Effector memory CD8-positive, alpha-beta T cell (primary cell): ENCODE measurements at regions not wholly inside any gene's neighbourhood (a gene's known extent, or its start where the extent isn't known, plus 50 kb on each side); places are given as distances from the start of the nearest gene placed in this dataset.

Experiments
- ATAC-seq: fragments of 150-1000 bp; cut with Tn5 transposase; replicated peaks from 2 replicates; pipeline ENCODE4 v1.10.0; 2021; ENCODE audit warnings: mild to moderate bottlenecking, moderate library complexity
- DNase-seq, 3 experiments: peaks; one replicate each; pipeline ENCODE4 v3.0.0; 2021
- H3K27ac Mint-ChIP-seq, 2 donors: one replicate each; pipeline ENCODE4 v1.8.0; 2022; ENCODE audit warnings: mild to moderate bottlenecking in 2 of 2, mixed read lengths in 2 of 2, moderate library complexity in 2 of 2
- H3K27me3 Mint-ChIP-seq, 2 donors: one replicate each; pipeline ENCODE4 v1.8.0; 2022; ENCODE audit warnings: mixed read lengths in 2 of 2
- H3K36me3 Mint-ChIP-seq: one replicate; pipeline ENCODE4 v1.8.0; 2022; ENCODE audit warnings: mild to moderate bottlenecking, moderate library complexity, mixed read lengths; ENCODE audit not compliant: insufficient read depth
- H3K4me1 Mint-ChIP-seq, 2 donors: one replicate each; pipeline ENCODE4 v1.8.0; 2022; ENCODE audit warnings: low read depth in 2 of 2, mixed read lengths in 2 of 2
- H3K4me3 Mint-ChIP-seq, 2 donors: one replicate each; pipeline ENCODE4 v1.8.0; 2022; ENCODE audit warnings: mild to moderate bottlenecking in 2 of 2, mixed read lengths in 2 of 2, moderate library complexity in 2 of 2
- H3K9me3 Mint-ChIP-seq, 2 donors: one replicate each; pipeline ENCODE4 v1.8.0; 2022; ENCODE audit warnings: mixed read lengths in 2 of 2

DNA sequence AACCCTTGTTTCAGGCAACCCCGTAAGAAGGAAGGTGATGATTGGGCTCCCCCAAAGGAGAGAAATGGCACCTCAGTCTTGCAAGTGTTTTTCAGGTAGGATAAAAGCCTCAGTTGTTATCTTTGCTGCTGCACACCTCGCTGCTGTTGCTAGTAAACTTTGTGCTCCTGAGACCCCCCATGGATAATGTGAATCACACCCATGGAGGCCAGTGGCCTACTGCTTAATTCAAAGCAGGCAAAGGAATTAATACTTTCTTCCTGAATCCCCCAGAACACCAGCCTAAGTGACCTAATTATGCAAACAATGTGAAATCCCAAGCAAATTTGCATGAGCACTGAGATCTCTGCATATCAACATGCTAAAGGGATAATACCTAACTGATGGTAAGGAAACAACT is 337.5 kb downstream of the GRIA2 start:
- H3K36me3 Mint-ChIP-seq: no peaks in the 10 kb centered on the region
- ATAC-seq: no peak
- H3K27me3 Mint-ChIP-seq: no peaks in the 10 kb centered on the region
- H3K4me1 Mint-ChIP-seq: no peaks in the 10 kb centered on the region
- no peak for DNase-seq
- H3K27ac Mint-ChIP-seq: no peak overlapping the region
- H3K9me3 Mint-ChIP-seq: peaks cover 9 to 27% of the 10 kb centered on the region in 2 donors
- no peak overlapping the region for H3K4me3 Mint-ChIP-seq

DNA sequence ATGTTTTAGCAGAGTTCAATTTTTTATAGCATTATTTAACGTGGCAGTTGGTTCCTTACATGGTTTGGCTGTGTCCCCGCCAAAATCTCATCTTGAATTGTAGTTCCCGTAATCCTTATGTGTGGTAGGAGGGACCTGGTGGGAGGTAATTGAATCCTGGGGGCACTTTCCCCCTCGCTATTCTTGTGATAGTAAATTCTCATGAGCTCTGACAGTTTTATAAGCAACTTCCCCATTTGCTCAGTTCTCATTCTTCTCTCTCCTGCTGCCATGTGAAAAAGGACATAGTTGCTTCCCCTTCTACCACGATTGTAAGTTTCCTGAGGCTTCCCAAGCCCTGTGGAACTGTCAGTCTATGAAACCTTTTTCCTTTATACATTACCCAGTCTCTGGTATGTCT is 329.5 kb downstream of the GRIA2 start:
- no peaks in the 10 kb centered on the region for H3K36me3 Mint-ChIP-seq
- DNase-seq (no peak), ATAC-seq (no peak)
- no peaks in the 10 kb centered on the region for H3K27me3 Mint-ChIP-seq
- peaks cover 8 to 15% of the 10 kb centered on the region in 2 donors for H3K9me3 Mint-ChIP-seq
- H3K4me3 Mint-ChIP-seq: no peak overlapping the region
- no peaks in the 10 kb centered on the region for H3K4me1 Mint-ChIP-seq
- H3K27ac Mint-ChIP-seq: no peak overlapping the region

DNA sequence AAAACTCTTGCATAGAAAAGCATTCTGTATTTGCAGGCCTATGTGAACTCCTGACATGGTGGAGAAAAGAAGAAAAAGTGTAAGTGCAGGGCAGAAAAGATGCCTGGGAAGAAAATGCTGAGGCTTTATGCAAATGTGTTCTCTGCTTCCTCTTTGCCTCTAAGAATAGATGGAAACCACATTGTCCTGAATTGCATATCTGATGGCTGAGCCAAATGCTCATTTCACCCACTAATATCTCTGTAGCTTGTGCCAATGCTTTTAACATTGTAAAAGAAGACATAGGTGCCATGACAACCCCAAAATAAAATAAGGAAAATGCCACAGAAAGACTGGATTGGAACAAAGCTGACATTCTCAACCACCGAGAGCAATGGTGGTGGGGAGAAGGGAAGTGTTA is 307.4 kb downstream of the GRIA2 start:
- Mint-ChIP-seq H3K27me3 (no peaks in the 10 kb centered on the region), H3K4me1 (peaks cover 0 to 1% of the 10 kb centered on the region in 2 donors), H3K27ac (no peak overlapping the region), H3K9me3 (peaks cover 8 to 19% of the 10 kb centered on the region in 2 donors), H3K4me3 (no peak overlapping the region), H3K36me3 (no peaks in the 10 kb centered on the region)
- DNase-seq (no peak), ATAC-seq (no peak)

DNA sequence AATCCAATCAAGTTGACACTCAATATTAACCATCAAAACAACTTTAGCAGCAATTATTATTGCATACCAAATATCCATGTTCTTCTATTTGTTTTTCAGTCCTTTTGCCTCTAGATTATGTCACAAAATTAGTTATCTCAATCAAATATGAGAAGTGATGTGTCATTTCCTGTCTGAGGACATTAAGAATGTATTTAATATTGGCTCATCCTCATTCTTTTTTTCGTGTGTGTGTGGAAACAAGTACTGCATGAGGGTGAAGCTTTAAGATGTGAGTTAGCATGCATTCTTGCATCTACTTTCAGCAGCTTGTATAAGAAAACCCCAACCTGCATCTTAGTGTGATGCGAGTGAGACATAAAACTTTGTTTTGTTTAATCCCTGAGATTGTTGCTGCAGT is 301.4 kb downstream of the GRIA2 start:
- no peaks in the 10 kb centered on the region for H3K36me3 Mint-ChIP-seq
- no peak overlapping the region for H3K4me3 Mint-ChIP-seq
- H3K27me3 Mint-ChIP-seq: no peaks in the 10 kb centered on the region
- no peak for ATAC-seq
- H3K9me3 Mint-ChIP-seq: peaks cover 0 to 4% of the 10 kb centered on the region in 2 donors
- DNase-seq: no peak
- no peak overlapping the region for H3K27ac Mint-ChIP-seq
- H3K4me1 Mint-ChIP-seq: peaks cover 0 to 1% of the 10 kb centered on the region in 2 donors

DNA sequence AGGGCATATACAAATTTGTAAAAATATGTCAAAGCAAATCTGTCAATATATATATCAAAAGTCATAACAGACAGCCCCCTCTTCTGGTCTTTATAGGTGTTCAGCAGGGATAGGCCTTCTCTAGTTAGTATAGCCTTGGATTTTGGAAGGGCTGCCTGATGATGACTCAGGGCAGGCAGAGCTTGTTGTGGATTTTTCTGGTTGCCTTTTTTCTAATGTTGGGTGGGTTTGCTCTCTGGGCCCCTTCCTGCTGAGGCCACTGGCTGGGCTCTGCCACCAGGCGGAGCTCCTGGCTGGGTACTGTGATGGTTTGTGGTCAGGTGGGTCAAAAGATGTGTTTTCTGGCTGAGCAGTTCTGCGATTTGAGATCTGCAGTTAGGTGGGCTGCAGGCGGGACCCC is 294.2 kb downstream of the GRIA2 start:
- H3K27ac Mint-ChIP-seq: no peak overlapping the region

DNA sequence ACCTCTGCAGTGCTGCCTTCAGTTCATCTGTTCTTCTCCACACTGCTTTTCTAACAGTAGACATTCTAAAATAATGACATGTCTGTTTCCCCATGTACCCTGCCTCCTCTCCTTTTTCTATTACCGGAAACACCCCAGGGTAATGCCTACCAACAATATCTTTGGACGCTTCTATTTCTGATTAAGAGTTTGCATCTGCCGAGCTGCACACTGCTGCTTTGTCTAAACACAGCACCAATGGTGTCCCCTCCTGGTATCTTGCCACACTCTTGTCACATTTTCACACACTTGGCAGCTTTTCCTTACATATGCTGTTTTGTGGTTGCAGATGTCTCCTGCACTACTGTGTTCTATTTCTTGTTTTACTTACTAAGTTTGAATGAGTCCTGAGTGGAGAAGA is 288.8 kb downstream of the GRIA2 start:
- Mint-ChIP-seq H3K36me3 (no peaks in the 10 kb centered on the region), H3K9me3 (peaks cover 5 to 9% of the 10 kb centered on the region in 2 donors), H3K4me3 (no peak overlapping the region), H3K27ac (no peak overlapping the region), H3K4me1 (no peaks in the 10 kb centered on the region), H3K27me3 (no peaks in the 10 kb centered on the region)
- ATAC-seq: no peak
- no peak for DNase-seq

More for the DNA sequence above, 294.2 kb downstream of the GRIA2 start:
- Mint-ChIP-seq H3K9me3 (peaks cover 0 to 3% of the 10 kb centered on the region in 2 donors), H3K4me1 (no peaks in the 10 kb centered on the region), H3K36me3 (no peaks in the 10 kb centered on the region), H3K4me3 (no peak overlapping the region), H3K27me3 (no peaks in the 10 kb centered on the region)
- DNase-seq: no peak
- no peak for ATAC-seq

DNA sequence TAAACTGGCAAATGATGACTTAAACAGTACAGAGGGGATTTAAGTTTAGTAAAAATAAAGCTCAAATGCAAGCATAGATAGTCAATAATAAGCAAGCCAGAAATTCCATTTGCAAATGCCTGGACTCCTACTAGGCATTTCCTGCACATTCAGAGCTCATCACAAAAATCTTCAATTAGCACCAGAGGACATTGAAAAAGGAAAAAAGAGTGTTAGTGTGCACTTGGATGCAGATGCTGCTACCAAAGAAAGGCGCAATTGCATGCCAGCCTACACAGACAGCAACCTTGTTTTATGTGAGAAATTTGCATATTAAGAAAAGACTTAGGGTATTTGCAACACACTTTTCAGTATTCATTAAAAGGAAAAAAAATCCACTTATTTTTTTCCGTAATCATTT is 282.1 kb downstream of the GRIA2 start:
- DNase-seq: no peak
- Mint-ChIP-seq H3K9me3 (peaks cover 9 to 13% of the 10 kb centered on the region in 2 donors), H3K27ac (no peak overlapping the region), H3K36me3 (no peaks in the 10 kb centered on the region), H3K4me3 (no peak overlapping the region), H3K27me3 (no peaks in the 10 kb centered on the region), H3K4me1 (no peaks in the 10 kb centered on the region)
- ATAC-seq: no peak

DNA sequence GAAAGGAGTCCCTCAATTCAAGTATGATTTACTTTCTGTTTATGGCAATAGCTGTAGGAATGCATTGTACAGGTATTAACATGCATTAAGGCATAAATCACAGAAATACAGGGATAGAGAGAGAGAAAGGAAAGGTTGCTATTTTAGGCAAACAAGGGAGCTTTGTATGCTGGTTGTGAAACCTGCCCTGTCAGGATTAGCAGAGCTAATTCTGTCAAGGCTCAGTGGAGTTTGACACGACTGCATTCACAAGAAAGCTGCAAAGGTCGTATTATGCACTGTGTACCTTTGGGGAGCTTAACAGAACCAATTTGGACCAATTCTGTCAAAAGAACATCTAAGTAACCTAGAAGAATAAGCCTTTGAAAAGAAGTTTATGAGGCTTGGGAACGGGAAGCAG is 239.3 kb downstream of the GRIA2 start:
- ATAC-seq: no peak
- no peaks in the 10 kb centered on the region for H3K4me1 Mint-ChIP-seq
- H3K36me3 Mint-ChIP-seq: no peaks in the 10 kb centered on the region
- no peak overlapping the region for H3K4me3 Mint-ChIP-seq
- DNase-seq: no peak
- H3K27me3 Mint-ChIP-seq: no peaks in the 10 kb centered on the region
- peaks cover 0 to 8% of the 10 kb centered on the region in 2 donors for H3K9me3 Mint-ChIP-seq
- no peak overlapping the region for H3K27ac Mint-ChIP-seq

DNA sequence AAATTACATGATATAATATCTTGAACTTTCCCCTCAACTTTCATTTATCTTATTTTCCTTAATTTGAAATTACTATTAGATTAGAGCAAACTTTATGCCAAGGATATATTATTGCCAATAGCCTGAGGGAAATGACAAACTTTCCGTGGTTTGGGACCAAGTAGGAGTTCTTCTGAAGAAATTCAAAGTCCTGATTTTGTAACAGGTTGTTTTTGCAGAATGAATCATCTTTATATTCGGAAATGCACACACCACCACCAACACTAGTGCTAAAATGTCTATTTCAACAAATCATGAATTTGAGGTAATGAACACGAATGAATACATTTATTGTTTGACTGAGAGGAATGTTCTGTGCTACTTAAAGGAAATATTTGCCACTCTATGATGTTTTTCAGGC is 226.7 kb downstream of the GRIA2 start:
- Mint-ChIP-seq H3K27ac (no peak overlapping the region), H3K4me1 (no peaks in the 10 kb centered on the region), H3K36me3 (no peaks in the 10 kb centered on the region), H3K4me3 (no peak overlapping the region), H3K9me3 (peaks cover 5 to 13% of the 10 kb centered on the region in 2 donors), H3K27me3 (no peaks in the 10 kb centered on the region)
- ATAC-seq: no peak
- DNase-seq: no peak

DNA sequence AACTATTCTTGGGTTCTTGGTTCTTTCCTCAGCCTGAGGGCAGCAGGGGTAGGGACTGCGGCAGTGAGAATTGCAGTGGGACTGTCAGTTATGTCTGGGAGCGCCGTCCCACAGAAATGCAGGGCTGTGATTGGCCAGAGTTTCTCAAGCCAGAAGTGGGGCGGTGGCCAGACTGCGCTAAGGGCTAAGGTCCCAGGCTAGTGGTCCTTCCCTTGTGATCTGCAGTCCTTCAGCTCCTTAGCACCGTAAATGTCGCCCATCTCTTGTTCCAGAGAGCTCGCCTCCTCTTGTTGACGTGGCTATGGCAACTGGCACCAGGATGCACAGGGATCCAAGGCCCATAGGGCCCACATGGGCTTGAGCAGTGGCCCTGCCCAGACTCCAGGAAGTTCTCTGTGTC is 223.5 kb downstream of the GRIA2 start:
- Mint-ChIP-seq H3K9me3 (peaks cover 8 to 13% of the 10 kb centered on the region in 2 donors), H3K27me3 (no peaks in the 10 kb centered on the region), H3K4me3 (no peak overlapping the region), H3K36me3 (no peaks in the 10 kb centered on the region), H3K4me1 (no peaks in the 10 kb centered on the region), H3K27ac (no peak overlapping the region)
- DNase-seq (no peak), ATAC-seq (no peak)

DNA sequence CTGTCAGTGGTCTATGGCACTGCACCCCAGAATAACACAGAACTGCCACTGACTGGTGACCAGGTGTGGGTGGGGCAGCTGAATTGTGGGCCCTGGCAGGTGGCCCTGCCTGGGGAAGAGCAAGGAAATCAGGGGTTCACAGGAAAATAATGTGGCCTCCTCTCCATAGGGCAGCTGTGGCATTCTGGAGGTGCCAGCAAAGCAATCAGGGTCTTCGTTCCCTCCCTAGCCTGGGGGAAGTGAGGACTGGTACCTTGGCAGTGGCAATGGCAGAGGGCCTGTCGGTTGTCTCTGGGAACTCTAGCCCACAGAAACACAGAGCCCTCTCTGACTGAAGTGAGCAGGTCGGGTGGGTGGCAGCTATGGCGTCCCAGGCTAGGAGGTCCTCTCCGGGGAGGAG is 223.0 kb downstream of the GRIA2 start:
- ATAC-seq (no peak), DNase-seq (no peak)
- Mint-ChIP-seq H3K9me3 (peaks cover 8 to 13% of the 10 kb centered on the region in 2 donors), H3K4me1 (no peaks in the 10 kb centered on the region), H3K4me3 (no peak overlapping the region), H3K36me3 (no peaks in the 10 kb centered on the region), H3K27ac (no peak overlapping the region), H3K27me3 (no peaks in the 10 kb centered on the region)

DNA sequence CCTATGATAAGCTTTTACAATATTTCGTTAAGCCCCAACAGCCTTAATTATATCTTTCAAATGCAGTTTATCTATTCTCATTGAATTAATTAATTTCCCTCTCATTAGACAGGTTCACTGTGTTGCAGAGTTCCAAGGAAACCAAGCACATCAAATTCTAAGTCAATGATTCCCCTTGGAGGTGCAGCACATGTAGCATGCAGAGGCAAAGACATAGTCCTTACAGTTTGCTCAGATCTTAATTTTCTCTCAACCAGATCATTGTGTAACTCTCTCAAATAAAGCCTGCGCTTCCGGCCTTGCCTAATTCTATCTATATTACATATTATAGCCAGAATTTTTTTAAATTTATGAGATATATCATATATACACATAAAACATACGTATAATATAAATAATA is 205.4 kb downstream of the GRIA2 start:
- H3K4me3 Mint-ChIP-seq: no peak overlapping the region
- no peak overlapping the region for H3K27ac Mint-ChIP-seq
- no peaks in the 10 kb centered on the region for H3K4me1 Mint-ChIP-seq

DNA sequence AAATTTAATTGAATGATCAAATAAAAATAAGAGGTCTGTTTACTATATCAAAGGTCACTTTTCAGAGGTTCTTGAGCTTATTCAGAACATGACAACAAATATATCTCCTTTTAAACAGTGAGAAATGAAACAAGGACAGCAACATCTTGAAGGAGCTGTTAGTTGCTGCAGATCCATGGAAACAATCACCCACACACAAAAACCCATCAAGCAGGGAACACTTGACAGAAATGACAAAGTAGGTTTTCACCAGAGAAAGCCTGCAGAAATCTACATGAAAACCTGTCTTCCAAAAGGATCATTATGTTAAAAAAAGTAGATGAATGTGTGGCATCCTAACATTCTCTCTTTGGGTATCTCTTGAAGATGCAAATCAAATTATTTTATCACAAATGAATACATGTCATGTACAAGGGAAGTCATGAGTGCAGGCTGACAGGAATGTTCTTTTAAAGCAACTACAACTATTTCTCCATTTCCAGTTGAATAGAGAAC is 203.0 kb downstream of the GRIA2 start:
- ATAC-seq: no peak
- no peak overlapping the region for H3K27ac Mint-ChIP-seq
- H3K27me3 Mint-ChIP-seq: no peaks in the 10 kb centered on the region

More for the DNA sequence above, 205.4 kb downstream of the GRIA2 start:
- Mint-ChIP-seq H3K36me3 (no peaks in the 10 kb centered on the region), H3K27me3 (no peaks in the 10 kb centered on the region), H3K9me3 (peaks cover 6 to 12% of the 10 kb centered on the region in 2 donors)
- DNase-seq (no peak), ATAC-seq (no peak)

DNA sequence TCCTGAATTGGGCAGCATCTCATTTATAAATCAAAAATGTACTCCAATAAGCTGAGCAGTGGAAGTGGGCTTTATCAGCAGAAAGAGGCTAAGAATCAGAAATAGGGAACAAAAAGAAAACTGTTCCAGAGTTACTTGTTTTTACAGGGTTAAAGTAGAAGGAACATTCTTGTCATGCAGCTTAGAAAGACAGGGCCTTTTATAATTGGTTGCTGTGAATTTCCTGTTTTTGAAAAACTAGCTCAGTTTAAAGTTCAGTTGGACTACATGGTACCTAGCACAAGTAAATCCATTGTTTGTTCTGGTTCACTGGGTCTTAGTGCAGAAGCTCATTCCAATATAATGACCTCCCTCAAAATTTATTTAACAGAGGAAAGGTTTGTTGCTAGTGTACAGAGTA is 200.8 kb downstream of the GRIA2 start:
- H3K4me1 Mint-ChIP-seq: no peaks in the 10 kb centered on the region
- H3K27me3 Mint-ChIP-seq: no peaks in the 10 kb centered on the region
- H3K36me3 Mint-ChIP-seq: no peaks in the 10 kb centered on the region
- H3K9me3 Mint-ChIP-seq: peaks cover 0 to 4% of the 10 kb centered on the region in 2 donors
- no peak for ATAC-seq
- no peak overlapping the region for H3K27ac Mint-ChIP-seq
- no peak for DNase-seq
- H3K4me3 Mint-ChIP-seq: no peak overlapping the region

More for the DNA sequence above, 203.0 kb downstream of the GRIA2 start:
- no peak for DNase-seq
- Mint-ChIP-seq H3K9me3 (peaks cover 6 to 12% of the 10 kb centered on the region in 2 donors), H3K4me3 (no peak overlapping the region), H3K36me3 (no peaks in the 10 kb centered on the region), H3K4me1 (no peaks in the 10 kb centered on the region)
